ENCODE measurements at regions not wholly inside any gene's neighbourhood (a gene's known extent, or its start where the extent isn't known, plus 50 kb on each side); places are given as distances from the start of the nearest gene placed in this dataset.

- no peak for TF ChIP-seq EZH2 (IDR thresholded peaks at IDR 0.05; ENCODE audit: low read depth)
- TF ChIP-seq CTCF (conservative IDR thresholded peaks at IDR 0.05), result no peak
- POLR2A ChIA-PET (ENCODE audit: unreplicated experiment), result no interaction called here
- Histone ChIP-seq H4K20me1 (ENCODE audit: insufficient read depth) (no peaks in the 10 kb centered on the region), H3K9me3 (ENCODE audit: insufficient read depth, low read depth) (no peaks in the 10 kb centered on the region), H3K27ac (no peak overlapping the region), H2AFZ (no peak overlapping the region), H3K9me2 (ENCODE audit: insufficient read depth) (no peaks in the 10 kb centered on the region), H3K4me1 (replicated peaks; ENCODE audit: insufficient read depth) (no peaks in the 10 kb centered on the region), H3K36me3 (ENCODE audit: low read depth) (no peaks in the 10 kb centered on the region), H3K4me2 (no peak overlapping the region), H3K79me2 (ENCODE audit: low read depth) (no peaks in the 10 kb centered on the region), H3F3A (ENCODE audit: insufficient read depth, low read depth) (no peaks in the 10 kb centered on the region), H3K4me3 (no peak overlapping the region), H3K27me3 (ENCODE audit: insufficient read depth, low read depth) (no peaks in the 10 kb centered on the region; the same call in 1 of the 2 replicates)
- DNase-seq, result no peak
- intact Hi-C loops (cut with micrococcal nuclease; ENCODE audit: unreplicated experiment), result no loop called here
- CTCF ChIA-PET, result no interaction called here
- BruUV-seq (replicated peaks), result no TSS peak
Observed at GRCh38 chr11:114977651-114978050, 299.3 kb downstream of the NXPE2 start.

GRCh38 chr11:114982141-114982540 is 303.8 kb downstream of the NXPE2 start:
- H3K4me3 ChIP-seq, result no peak overlapping the region
- DNase-seq, result no peak
- no peaks in the 10 kb centered on the region for H3K9me2 ChIP-seq (ENCODE audit: insufficient read depth)
- H3K36me3 ChIP-seq (ENCODE audit: low read depth), result no peaks in the 10 kb centered on the region
- no peaks in the 10 kb centered on the region for H3K79me2 ChIP-seq (ENCODE audit: low read depth)
- H3K9me3 ChIP-seq (ENCODE audit: insufficient read depth, low read depth), result no peaks in the 10 kb centered on the region
- BruUV-seq (replicated peaks), result no TSS peak
- H3F3A ChIP-seq (ENCODE audit: insufficient read depth, low read depth), result no peaks in the 10 kb centered on the region
- no peak overlapping the region for H2AFZ ChIP-seq
- TF ChIP-seq EZH2 (IDR thresholded peaks at IDR 0.05; ENCODE audit: low read depth), result no peak
- TF ChIP-seq CTCF (conservative IDR thresholded peaks at IDR 0.05), result no peak
- H3K4me1 ChIP-seq (replicated peaks; ENCODE audit: insufficient read depth), result no peaks in the 10 kb centered on the region
- intact Hi-C loops (cut with micrococcal nuclease; ENCODE audit: unreplicated experiment), result no loop called here
- no peaks in the 10 kb centered on the region for H4K20me1 ChIP-seq (ENCODE audit: insufficient read depth)
- H3K27me3 ChIP-seq (ENCODE audit: insufficient read depth, low read depth), result peaks cover 25% of the 10 kb centered on the region; the same call in 1 of the 2 replicates
- H3K4me2 ChIP-seq, result no peak overlapping the region
- no peak overlapping the region for H3K27ac ChIP-seq
- POLR2A ChIA-PET (ENCODE audit: unreplicated experiment), result no interaction called here
- CTCF ChIA-PET, result no interaction called here

- POLR2A ChIA-PET (ENCODE audit: unreplicated experiment), result no interaction called here
- no peaks in the 10 kb centered on the region for H3K9me2 ChIP-seq (ENCODE audit: insufficient read depth)
Observed at GRCh38 chr11:114984611-114985163, 306.4 kb downstream of the NXPE2 start.

More at GRCh38 chr11:114984611-114985163, 306.4 kb downstream of the NXPE2 start:
- no peaks in the 10 kb centered on the region for H3K79me2 ChIP-seq (ENCODE audit: low read depth)
- H3F3A ChIP-seq (ENCODE audit: insufficient read depth, low read depth), result no peaks in the 10 kb centered on the region
- BruUV-seq (replicated peaks), result no TSS peak
- TF ChIP-seq CTCF (conservative IDR thresholded peaks at IDR 0.05), result no peak
- no peaks in the 10 kb centered on the region for H3K9me3 ChIP-seq (ENCODE audit: insufficient read depth, low read depth)
- no peak overlapping the region for H2AFZ ChIP-seq
- peaks cover 50% of the 10 kb centered on the region for H3K27me3 ChIP-seq (ENCODE audit: insufficient read depth, low read depth)
- intact Hi-C loops (cut with micrococcal nuclease; ENCODE audit: unreplicated experiment), result no loop called here
- CTCF ChIA-PET, result no interaction called here
- no peak for DNase-seq
- H3K36me3 ChIP-seq (ENCODE audit: low read depth), result no peaks in the 10 kb centered on the region
- no peak overlapping the region for H3K4me2 ChIP-seq
- no peaks in the 10 kb centered on the region for H4K20me1 ChIP-seq (ENCODE audit: insufficient read depth)
- H3K27ac ChIP-seq, result no peak overlapping the region
- H3K4me1 ChIP-seq (replicated peaks; ENCODE audit: insufficient read depth), result no peaks in the 10 kb centered on the region
- no peak overlapping the region for H3K4me3 ChIP-seq

Data from PC-9 (cell line).